NCI-H128 (cell line): ENCODE measurements at regions not wholly inside any gene's neighbourhood (a gene's known extent, or its start where the extent isn't known, plus 50 kb on each side); places are given as distances from the start of the nearest gene placed in this dataset.

Experiments
- DNase-seq: peaks from one replicate; lab custom pipeline; 2025; ENCODE audit not compliant: unreplicated experiment; lab: John Stamatoyannopoulos, UW

DNA sequence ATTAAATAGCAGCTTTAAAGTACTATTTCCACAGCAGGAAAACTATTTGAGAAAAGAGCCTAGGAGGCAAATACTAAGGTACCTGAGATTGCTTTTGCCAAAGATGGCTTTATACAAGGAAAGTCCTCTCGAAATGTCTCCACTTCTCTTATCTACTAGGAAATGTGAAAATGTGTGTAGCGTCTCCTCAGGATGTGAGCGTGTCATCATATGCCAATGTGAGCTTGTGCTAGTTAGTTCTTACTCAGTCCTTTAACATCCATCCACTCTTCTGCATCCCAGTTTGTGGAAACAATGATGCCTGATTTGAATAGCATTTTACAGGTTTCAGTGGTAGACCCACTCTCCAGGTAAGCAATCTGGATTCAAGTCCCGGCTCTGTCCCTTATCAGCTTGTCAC, 421.0 kb downstream of the DYNC2H1 start:
- no peak for DNase-seq

DNA sequence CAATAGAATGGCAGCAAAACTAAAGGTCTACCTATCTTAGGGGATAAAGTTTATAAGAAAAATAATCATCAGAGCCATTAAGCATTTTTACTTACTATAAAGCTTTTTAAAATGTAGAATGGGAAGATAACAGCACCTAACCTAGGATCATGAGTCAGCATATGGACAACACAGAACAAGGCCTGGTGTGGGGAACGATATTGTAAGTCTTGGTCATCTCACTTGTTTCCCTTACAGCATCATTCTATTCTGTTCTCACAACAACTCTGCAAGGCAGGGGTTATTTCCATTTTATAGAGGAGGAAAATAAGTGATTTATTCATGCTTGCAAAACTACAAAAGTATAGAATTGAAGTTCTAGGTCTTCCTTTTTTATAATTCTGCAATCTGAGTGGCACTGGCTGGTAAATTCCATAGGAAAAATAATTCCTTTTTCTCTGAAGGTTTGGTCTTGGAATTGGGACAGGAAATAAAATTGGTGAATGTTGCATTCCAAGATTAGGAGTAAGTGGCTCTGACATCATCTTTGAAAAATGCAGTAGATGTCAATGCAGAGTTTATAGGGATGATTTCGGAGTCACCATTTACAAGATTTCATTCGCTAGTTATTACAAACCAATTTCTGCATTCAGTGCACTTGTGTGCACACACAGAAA, 423.0 kb downstream of the DYNC2H1 start:
- no peak for DNase-seq

DNA sequence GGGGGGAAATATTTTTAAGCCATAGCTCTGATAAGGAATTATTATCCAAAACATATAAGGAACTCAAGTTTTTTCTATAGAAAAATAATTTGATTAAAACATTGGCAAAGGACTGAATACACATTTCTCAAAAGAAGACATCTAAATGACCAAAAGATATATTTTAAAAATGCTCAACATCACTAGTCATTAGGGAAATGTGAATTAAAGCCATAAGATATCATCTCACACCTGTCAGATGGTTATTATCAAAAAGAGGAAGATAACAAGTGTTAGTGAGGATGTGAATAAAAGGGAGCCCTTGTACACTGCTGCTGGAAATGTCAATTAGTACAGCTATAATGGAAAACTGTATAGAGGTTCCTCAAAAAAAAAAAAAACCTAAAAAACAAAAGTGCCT, 425.0 kb downstream of the DYNC2H1 start:
- no peak for DNase-seq

DNA sequence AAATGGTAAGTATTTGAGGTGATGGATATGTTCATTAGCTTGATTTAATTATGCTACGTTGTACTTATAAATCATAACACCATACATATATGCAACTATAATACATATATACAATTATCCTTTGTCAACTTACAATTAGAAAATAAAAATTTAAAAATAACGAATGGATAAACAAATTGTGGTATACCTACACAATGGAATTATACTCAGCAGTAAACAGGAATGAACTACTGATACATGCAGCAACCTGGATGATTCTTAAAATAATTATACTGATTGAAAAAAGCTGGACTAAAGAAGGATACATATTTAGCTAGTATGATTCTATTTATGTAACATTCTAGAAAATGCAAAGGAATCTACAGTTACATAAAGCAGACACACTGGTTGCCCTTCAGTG, 425.7 kb downstream of the DYNC2H1 start:
- DNase-seq, result no peak

DNA sequence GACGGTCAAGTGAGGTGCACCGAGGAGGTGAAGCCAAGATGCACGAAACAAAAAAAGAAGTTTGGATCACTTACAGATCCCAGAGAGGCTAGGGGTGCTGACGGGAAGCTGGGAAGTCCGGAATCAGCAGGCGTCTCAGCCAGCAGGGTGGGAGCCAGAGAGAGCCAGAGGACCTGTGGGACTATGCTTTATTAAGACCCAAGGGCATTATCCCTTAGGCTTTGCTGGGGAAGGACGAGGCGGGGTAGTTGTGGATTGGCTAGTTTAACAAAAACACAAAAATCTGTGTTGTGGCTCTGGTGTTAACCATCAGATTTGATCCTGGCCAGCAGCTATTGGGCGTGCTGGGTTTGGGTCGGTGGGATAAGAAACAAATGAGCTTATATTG, 427.1 kb downstream of the DYNC2H1 start:
- no peak for DNase-seq

DNA sequence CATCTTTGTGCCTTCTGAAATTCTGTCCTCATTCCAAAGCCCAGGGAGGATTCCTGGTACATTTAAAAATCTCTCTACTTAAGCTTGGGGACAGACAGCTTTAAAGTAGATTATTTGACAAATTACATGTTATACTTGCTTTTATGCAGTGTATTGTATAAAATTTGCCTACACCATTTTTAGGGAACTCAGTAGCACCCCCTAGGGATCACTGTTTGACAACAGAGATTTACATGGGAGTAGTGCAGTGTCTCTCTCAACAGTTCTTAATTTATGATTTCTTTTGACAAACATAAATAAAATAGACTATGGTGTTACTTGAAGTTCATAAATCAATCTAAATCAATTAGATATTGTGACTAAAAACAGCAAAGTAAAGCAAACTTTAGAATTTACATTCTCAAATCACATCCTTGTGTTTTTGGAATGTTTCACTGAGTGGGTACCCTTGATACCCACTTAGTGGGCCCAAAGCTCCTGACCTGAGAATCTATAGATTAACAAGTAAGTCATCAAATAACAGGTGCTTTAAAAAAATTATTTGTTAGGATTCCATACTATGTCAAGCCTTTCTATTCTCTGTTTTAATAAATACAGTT, 428.8 kb downstream of the DYNC2H1 start:
- DNase-seq, result no peak

DNA sequence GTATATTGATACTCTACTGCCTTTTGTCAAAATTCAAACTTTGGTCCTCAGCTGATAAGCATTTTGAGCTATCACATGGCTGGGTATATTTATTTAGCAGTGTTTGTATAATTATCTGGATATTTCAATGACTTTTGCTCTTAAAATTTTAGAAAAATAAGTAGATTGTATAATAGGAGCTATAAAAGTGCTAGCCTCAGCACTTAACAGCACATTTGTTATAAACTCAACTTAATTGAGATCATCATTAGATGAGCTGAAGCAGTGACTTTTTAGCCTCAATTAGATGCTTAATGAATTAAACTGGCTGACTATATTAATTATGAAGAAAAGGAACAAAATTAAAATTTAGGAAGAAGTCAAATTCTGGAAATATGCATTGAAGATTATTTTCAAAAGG, 429.9 kb downstream of the DYNC2H1 start:
- no peak for DNase-seq

DNA sequence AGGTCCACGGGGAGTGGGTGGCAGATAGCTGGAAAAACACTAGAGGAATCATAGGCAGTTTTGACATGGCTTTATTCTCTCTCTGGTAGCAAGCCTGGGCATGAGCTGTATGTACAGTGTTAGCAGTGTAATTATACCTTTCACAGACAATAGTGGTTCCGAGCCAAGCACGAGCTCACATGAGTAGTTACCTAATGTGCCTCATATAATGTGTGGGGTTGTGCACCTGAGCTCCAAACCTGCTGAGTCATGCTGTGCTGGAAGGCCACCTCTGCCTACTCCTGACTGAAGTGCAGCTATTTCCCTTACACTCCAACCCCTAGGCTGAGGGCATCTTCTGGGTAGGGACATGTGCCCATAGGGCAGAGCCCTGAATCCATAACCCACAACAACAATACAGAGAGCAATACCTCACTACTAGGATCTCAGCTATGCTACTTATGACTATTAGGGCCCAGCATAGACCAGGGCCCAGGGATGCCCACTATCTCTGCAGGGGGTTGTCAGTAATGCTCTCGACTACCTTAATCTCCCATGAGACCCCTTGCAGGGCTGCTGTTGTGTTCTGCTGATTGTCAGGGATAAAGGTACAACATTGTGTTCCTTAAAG, 432.1 kb downstream of the DYNC2H1 start:
- DNase-seq, result no peak

DNA sequence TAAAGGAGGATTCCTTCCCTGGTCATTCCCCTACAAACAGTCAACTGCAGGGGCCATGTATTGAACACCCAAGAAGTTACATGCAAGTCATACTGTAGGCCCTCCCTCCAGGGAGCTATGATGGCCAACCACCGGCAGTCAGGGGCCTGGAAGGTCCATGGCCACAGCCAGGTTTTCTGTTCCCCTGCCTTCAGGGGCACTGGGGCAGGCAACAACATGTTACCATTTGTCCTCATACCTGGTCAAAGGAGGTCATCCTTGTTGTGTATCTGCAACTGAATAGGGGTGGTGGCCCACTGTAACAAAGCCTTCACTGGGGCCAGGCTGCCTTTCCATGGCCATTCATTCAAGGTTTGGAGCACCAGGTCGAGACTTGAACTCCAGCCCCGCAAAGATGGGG, 433.6 kb downstream of the DYNC2H1 start:
- DNase-seq, result no peak

DNA sequence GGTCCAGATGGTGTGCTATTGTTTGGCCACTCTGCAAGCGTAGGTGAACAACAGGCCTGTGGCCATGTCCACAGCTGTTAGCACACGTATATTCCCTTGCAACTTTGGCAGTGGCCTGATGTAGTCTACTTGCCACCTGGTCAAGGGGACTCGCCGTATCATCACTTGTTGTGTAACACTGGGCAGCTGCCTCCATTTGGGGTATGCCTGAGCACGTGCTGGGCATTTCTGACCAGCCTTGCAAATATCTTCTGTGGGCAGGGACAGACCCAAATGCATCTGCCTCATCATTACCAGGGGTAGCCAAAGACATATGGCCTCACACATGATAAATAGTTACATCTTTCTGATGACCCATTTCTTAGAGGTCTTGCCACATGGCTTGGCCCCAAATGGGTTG, 434.2 kb downstream of the DYNC2H1 start:
- DNase-seq, result no peak

DNA sequence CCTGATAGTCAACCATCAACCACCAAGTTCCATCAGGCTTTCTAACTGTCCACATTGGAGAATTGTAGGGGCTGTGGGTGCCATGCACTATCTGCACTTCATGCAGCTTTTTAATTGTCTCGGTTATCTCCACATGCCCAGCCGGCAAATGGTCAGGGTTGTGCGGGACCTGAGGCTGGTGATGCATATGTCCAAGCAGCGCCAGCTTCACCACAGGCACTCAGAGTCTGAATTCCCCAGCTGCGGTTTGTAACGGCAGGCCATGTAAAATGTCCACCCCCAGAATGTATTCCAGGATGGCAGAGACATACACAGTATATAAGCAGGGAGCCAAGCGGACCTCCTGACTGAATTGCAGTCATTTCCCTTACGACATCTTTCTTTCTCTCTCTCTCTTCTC, 435.6 kb downstream of the DYNC2H1 start:
- no peak for DNase-seq

DNA sequence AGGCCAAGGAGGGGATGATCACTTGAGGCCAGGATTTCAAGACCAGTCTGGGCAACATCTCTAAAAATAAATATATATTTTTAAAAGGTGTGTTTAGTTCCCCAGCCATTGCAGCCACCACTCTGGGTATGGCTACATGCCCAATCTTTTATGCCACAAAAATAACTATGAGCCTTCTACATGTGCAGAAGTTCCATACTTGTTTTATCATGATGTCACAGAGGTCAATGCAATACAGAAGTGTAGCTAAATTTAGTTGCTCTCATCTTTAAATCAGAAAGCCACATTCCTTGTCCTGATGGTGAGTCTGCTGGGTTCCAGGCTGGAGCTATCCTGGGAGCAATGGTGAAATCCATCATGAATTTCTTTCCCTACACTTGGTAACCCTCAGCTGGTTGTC, 436.3 kb downstream of the DYNC2H1 start:
- no peak for DNase-seq

DNA sequence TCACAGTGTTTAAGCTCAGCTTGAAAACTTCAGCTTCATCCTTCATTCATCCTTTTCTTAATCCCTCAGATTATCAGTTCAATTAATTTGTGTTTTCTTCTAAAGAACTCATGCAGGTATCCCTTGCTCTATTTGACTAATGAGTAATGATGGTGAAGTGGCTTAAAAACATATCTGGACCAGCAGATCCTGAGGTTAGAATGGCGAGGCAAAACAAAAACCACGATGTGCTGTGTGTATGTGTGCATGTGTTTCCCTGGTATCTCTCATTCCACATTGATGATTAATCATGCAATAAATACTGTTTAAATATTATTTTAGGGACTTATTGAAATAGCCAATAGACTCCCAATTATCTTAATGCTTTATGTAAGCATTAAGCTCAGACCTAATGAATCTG, 437.0 kb downstream of the DYNC2H1 start:
- no peak for DNase-seq

DNA sequence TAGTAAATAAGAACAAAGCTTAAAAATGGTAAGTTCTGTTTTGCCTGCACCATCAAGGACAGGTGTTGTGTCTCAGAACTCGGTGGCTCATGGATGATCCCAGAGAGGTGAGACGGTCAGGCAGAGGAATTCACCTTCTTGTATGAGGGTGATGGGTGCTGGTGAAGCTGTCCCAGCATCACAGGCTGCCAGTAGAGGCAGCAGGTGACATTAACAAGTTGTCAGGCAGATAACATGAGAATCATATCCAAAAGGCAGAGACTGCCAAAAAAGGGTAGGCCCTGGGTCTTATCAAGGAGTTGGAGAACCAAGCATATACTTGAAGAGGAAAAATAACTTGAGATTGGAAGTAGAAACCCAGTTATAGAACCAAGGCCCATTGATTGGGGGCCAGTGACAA, 437.8 kb downstream of the DYNC2H1 start:
- no peak for DNase-seq

DNA sequence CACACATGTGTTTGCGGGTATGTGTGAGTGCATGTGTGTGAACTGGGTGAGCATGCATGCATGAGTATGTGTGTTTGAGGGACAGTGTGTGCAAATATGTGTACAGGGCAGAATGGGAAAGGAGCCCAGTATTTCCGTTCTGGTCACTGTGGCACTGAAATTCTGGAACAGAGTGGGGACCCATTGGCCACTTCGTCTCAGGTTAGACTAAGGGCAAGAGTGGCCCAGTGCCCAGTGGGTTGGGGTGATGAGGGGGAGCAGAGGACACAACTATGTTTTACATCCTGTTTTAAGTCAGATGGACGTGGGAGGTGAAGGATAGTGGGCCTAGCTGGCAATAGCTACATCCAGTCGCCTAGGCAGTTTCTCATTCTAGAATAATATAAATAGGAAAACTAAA, 438.5 kb downstream of the DYNC2H1 start:
- no peak for DNase-seq

DNA sequence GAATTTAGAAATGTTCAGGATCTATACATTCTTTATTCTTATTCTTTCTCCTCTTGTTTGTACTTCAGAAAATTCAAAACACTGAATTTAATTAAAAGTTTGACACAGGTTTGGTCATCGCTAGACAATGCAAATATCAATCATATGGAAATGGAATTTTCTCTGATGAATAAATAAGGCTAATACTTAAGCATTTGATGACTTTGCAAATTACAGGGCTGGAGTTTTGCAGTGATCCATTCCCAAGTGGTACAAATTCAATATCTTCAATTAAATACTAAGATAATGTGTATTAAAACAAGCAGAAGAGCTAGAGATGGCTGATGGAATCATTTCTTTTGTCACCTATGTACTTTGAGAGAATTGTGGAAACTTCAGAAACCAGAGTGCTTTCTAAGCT, 439.6 kb downstream of the DYNC2H1 start:
- DNase-seq, result no peak

DNA sequence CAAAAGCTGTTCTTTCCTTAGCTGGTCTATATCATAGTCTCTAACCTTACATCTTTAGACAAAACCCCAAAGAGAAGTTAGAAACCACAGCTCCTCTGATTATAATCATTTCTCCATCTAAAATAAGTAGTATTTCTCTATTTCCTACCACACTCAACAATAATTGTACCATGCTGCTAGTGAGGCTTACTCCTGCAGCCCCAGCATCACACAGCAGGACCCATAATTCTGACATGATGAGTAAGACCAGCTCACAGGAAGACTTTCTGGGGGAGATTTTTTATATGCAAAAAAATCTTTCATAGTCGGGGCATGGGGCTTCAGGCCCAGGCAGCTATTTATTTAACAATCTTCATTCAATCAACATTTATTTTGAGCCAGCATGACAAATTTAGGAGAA, 441.6 kb downstream of the DYNC2H1 start:
- no peak for DNase-seq

DNA sequence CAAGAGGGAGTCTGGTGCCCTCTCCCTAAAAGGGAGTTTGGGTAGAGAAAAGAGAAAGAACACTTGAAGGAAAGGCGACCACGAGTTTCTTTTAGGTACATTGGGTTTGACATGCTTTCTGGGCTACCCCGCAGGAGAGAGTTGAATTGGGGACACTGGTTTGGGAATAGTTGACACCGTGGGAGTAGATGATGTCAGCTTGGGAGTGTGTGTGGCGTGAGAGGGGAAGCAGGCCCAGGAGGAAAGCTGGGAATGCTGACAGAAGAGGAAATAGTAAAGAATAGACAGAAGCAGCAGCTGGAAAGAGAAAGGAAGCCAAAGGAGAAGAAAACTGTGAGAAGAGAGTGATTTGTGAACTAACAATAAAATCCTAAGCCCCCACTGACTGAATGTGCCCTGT, 442.9 kb downstream of the DYNC2H1 start:
- no peak for DNase-seq

DNA sequence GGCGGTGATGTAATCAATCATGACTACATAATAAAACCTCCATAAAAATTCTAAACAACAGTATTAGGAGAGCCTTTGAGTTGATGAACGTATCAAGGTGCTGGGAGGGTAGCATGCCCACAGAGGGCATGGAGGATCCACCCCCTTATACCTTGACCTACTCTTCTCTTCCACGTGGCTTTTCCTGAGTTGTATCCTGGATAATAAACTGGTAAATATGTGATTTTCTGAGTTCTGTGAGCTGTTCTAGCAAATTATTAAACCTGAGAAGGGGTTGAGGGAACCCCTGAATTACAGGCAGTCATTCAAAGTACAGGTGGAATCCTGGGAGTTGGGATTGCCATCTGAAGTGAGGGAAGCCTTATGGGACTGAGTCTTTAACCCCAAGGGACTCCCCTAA, 446.9 kb downstream of the DYNC2H1 start:
- no peak for DNase-seq

DNA sequence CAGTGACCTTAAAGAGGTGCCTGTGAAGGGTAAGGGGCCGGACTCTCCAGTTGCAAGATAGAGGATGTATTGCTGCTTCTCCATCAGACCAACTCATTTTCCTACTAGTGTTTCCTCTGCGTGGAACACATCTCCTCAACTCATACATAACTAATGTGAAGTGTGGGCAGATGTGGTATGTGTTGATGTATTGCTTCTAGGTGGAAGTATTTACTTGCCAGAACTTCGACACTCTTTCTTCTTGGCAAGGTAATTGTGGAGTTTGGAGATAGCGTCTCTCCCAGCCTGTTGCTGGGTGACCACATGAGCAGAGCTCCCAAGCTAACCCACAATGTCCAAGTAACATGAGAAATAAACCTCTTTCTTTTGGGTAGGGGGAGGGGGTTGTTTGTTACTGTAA, 456.9 kb downstream of the DYNC2H1 start:
- DNase-seq, result no peak

DNA sequence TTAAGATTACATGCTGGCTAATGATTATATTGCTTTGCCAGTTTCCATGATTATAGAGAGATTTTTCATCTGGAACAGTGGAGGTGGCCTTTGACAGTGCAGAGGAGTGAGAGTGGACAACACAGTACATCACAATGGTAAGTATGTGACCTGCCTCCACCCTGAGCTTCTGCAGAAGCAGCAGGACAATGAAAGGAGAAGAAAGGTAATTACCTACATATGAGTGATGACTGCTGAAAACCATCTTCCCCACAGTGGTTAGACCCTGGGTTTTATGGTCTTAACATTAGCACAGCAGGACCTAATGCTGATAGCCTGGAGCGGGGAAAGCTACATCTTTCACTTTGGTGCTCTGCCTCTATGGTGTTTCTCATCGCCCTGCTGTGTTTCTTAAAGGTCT, 454.7 kb upstream of the DDI1 start:
- no peak for DNase-seq

DNA sequence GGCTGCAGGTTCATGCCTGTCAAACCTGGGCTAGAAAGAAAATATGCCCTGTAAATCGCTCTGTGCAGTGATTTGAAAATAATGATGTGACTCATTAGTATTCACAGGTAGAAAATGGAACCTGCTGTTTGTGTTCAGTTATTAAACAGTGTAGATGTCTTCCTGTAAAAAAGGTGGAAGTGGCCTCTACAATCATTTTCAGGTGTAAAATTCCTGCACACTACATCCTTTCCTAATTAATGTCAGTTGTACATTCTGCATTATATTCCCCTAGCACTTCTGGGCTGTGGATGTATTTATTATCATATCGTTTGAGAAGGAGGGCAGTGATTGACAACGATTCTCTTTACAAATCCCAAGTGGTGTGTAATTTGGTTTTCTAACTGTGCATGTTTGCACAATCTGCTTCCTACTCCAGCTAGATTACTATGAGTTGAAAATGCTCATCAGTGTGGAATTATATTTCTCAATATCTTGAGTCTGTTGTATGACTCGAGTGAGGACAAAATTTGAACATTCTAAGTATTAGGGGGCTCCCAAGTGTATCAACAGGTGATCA, 454.0 kb upstream of the DDI1 start:
- DNase-seq, result no peak

DNA sequence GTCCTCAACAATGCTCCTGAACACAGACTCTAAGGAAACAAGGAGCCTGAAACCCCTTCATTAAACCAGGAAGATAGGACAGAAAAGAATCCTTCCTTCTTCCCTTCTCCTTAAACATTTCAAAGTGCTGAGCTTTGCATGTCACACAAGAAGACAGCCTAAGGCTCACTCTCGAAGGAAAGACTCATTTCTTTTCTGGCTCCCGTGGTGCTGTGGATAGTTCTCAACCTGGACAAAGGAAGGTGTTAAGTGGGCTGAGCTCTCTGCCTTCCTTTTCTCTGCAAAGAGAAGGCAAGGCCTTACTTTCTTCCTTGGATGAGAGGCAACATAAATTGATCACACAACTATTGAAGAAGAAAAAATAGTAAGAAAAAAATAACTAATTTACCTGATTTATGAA, 452.4 kb upstream of the DDI1 start:
- DNase-seq, result no peak
